IMR-90 (cell line): ENCODE measurements at regions not wholly inside any gene's neighbourhood (a gene's known extent, or its start where the extent isn't known, plus 50 kb on each side); places are given as distances from the start of the nearest gene placed in this dataset.

Experiments used
- ATAC-seq: fragments of 200-7000 bp; cut with Tn5 transposase; 2 replicates; pipeline ENCODE4 v1.9.1; 2020; ENCODE audit warnings: low read depth, mild to moderate bottlenecking, moderate library complexity
- BruUV-seq: library from RNA; stranded (reverse); fragments of 400-500 nt; replicated peaks from 2 replicates; lab custom pipeline; 2021; lab: Mats Ljungman, UMichigan
- CTCF ChIA-PET: fragments of 300-600 bp; formaldehyde crosslinking; extraction: SDS; loops from one replicate; lab custom pipeline; 2021; ENCODE audit warnings: antibody characterized with exemption; lab: Yijun Ruan, JAX
- POLR2A ChIA-PET: fragments of 300-600 bp; sonication (Branson Sonifier 250); formaldehyde crosslinking; loops from one replicate; lab custom pipeline; 2022; ENCODE audit warnings: antibody characterized with exemption; ENCODE audit not compliant: unreplicated experiment; lab: Charles Lee
- DNase-seq: peaks from one replicate; pipeline ENCODE4 v3.0.0; 2013
- H2AFZ ChIP-seq: replicated peaks from 2 replicates; pipeline ENCODE3; 2013; ENCODE audit warnings: low read length, mild to moderate bottlenecking; ENCODE audit not compliant: poor library complexity
- H2AK5ac ChIP-seq: 2 replicates; pipeline ENCODE4 v1.6.1; 2013; ENCODE audit warnings: low read depth, low read length, inconsistent platforms
- H2AK9ac ChIP-seq: replicated peaks from 2 replicates; pipeline ENCODE3; 2013; ENCODE audit warnings: mild to moderate bottlenecking, low read depth, low read length, moderate library complexity; ENCODE audit not compliant: poor library complexity
- H2BK120ac ChIP-seq: 2 replicates; pipeline ENCODE4 v1.6.1; 2013; ENCODE audit warnings: low read depth, low read length, inconsistent platforms
- H2BK15ac ChIP-seq: 3 replicates; pipeline ENCODE4 v1.6.1; 2013; ENCODE audit warnings: low read depth, low read length, inconsistent platforms
- H2BK20ac ChIP-seq: 2 replicates; pipeline ENCODE4 v1.6.1; 2013; ENCODE audit warnings: low read depth, mild to moderate bottlenecking, inconsistent platforms, low read length, moderate library complexity
- H2BK5ac ChIP-seq: 2 replicates; pipeline ENCODE4 v1.6.1; 2013; ENCODE audit warnings: mild to moderate bottlenecking, low read depth, low read length, inconsistent platforms; ENCODE audit not compliant: poor library complexity, severe bottlenecking
- H3K14ac ChIP-seq: replicated peaks from 2 replicates; pipeline ENCODE4 v1.6.1; 2013; ENCODE audit warnings: low read depth, low read length, inconsistent platforms
- H3K18ac ChIP-seq: 2 replicates; pipeline ENCODE4 v1.6.1; 2013; ENCODE audit warnings: low read depth, low read length, control low read depth
- H3K23ac ChIP-seq: 2 replicates; pipeline ENCODE4 v1.6.1; 2013; ENCODE audit warnings: low read depth, low read length, inconsistent platforms
- H3K27ac ChIP-seq: 2 replicates; pipeline ENCODE4 v1.5.1; 2013; ENCODE audit warnings: mild to moderate bottlenecking, control low read depth, low read length; ENCODE audit not compliant: insufficient read depth
- H3K27me3 ChIP-seq: 2 replicates; pipeline ENCODE4 v1.6.1; 2013; ENCODE audit warnings: low read length; ENCODE audit not compliant: control insufficient read depth, insufficient read depth
- H3K36me3 ChIP-seq: 2 replicates; pipeline ENCODE4 v1.6.1; 2013; ENCODE audit warnings: low read length, mixed read lengths; ENCODE audit not compliant: control insufficient read depth, insufficient read depth
- H3K4ac ChIP-seq: 2 replicates; pipeline ENCODE4 v1.6.1; 2013; ENCODE audit warnings: low read depth, low read length, inconsistent platforms
- H3K4me1 ChIP-seq: 2 replicates; pipeline ENCODE4 v1.6.1; 2013; ENCODE audit warnings: low read length, mixed read lengths; ENCODE audit not compliant: control insufficient read depth, insufficient read depth
- H3K4me2 ChIP-seq: 2 replicates; pipeline ENCODE4 v1.6.1; 2013; ENCODE audit warnings: low read depth, mild to moderate bottlenecking, control low read depth, low read length, moderate library complexity
- H3K4me3 ChIP-seq: 2 replicates; pipeline ENCODE4 v1.5.1; 2013; ENCODE audit warnings: low read depth, mild to moderate bottlenecking, control low read depth, low read length, moderate library complexity; ENCODE audit not compliant: insufficient read depth
- H3K56ac ChIP-seq: 2 replicates; pipeline ENCODE4 v1.6.1; 2013; ENCODE audit warnings: low read length, inconsistent platforms; ENCODE audit not compliant: insufficient read depth; ENCODE audit errors: extremely low read depth
- H3K79me1 ChIP-seq, 2 experiments: 2 replicates each; pipeline ENCODE4 v1.6.1; 2013; ENCODE audit warnings: low read length in 2 of 2, inconsistent platforms in 1 of 2, low read depth in 1 of 2
- H3K9ac ChIP-seq: 2 replicates; pipeline ENCODE4 v1.6.1; 2013; ENCODE audit warnings: low read depth, low read length, control low read depth
- H3K9me1 ChIP-seq: 2 replicates; pipeline ENCODE4 v1.6.1; 2013; ENCODE audit warnings: low read length, inconsistent platforms; ENCODE audit not compliant: insufficient read depth
- H3K9me3 ChIP-seq: 2 replicates; pipeline ENCODE4 v1.6.1; 2013; ENCODE audit warnings: low read length; ENCODE audit not compliant: control insufficient read depth, insufficient read depth
- H4K20me1 ChIP-seq: 2 replicates; pipeline ENCODE4 v1.6.1; 2013; ENCODE audit warnings: low read length, inconsistent platforms; ENCODE audit not compliant: insufficient read depth
- H4K5ac ChIP-seq: 2 replicates; pipeline ENCODE4 v1.6.1; 2013; ENCODE audit warnings: mild to moderate bottlenecking, low read depth, low read length, control low read depth
- H4K8ac ChIP-seq, 2 experiments: 2 replicates each; pipeline ENCODE4 v1.6.1; 2013; ENCODE audit warnings: low read depth in 2 of 2, low read length in 2 of 2, control low read depth in 1 of 2, inconsistent platforms in 1 of 2
- H4K91ac ChIP-seq: 2 replicates; pipeline ENCODE4 v1.6.1; 2013; ENCODE audit warnings: low read depth, low read length, inconsistent platforms; ENCODE audit not compliant: insufficient read depth
- POLR2A ChIP-seq: IDR thresholded peaks from 2 replicates; pipeline ENCODE4 v1.6.1; 2012; ENCODE audit warnings: mild to moderate bottlenecking, low read depth, low read length
- RAD21 ChIP-seq: IDR thresholded peaks from 2 replicates; pipeline ENCODE4 v1.6.1; 2012; ENCODE audit warnings: low read length, improper control_type of control experiment
- WGBS, 2 experiments: methylation state at CpG; one replicate each; pipeline versions ENCODE4 v1.1.5 to v1.1.7; 2013; ENCODE audit warnings: missing lambda C conversion rate in 2 of 2; ENCODE audit not compliant: insufficient read length in 1 of 2; ENCODE audit errors: extremely low coverage in 2 of 2; 5-methylcytosine and 5-hydroxymethylcytosine counted together
- dilution Hi-C: fragments of 300-500 bp; cut with HindIII; formaldehyde crosslinking; loops from one replicate; pipeline ENCODE4 v1.14.3; 2018; ENCODE audit warnings: low sequenced_read_pairs; ENCODE audit not compliant: unreplicated experiment
- in situ Hi-C: fragments of 300-500 bp; cut with MboI; formaldehyde crosslinking; loops from 3 replicates; pipeline ENCODE4 v1.14.3; 2019; ENCODE audit warnings: low sequenced_read_pairs, inconsistent platforms, mixed read lengths
- intact Hi-C: fragments of 100-400 bp; cut with micrococcal nuclease; formaldehyde crosslinking; loops from 2 replicates; pipeline ENCODE4 v1.10.0; 2022

DNA sequence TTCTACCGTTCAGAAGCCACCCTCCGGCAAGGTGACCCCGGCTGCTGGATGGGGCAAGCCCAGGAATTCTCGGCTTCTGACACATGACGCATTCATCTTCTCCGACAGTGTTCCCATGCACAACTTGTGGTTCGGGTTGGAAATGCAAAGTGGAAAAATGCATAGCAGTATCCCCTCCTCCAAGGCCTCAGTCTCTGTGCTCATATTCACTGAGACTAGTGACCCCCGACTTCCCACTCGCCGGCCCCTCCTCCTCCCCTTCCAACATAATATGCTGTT is 70.0 kb upstream of the NTM start:
- Histone ChIP-seq H3K14ac (no peak overlapping the region), H3K79me1 (no peaks in the 10 kb centered on the region), H2AK9ac (no peak overlapping the region), H3K4me3 (no peak overlapping the region), H3K4ac (no peak overlapping the region), H4K20me1 (no peaks in the 10 kb centered on the region), H3K18ac (no peak overlapping the region), H2AK5ac (no peak overlapping the region), H3K23ac (no peak overlapping the region), H3K4me1 (no peaks in the 10 kb centered on the region), H4K8ac (no peak overlapping the region), H3K27me3 (peaks cover 5% of the 10 kb centered on the region), H3K4me2 (no peak overlapping the region), H3K9me3 (no peaks in the 10 kb centered on the region), H2BK20ac (no peak overlapping the region), H4K91ac (no peak overlapping the region), H3K9ac (no peak overlapping the region), H3K27ac (no peak overlapping the region), H3K9me1 (no peaks in the 10 kb centered on the region), H2AFZ (no peak overlapping the region), H3K56ac (no peak overlapping the region), H2BK120ac (no peak overlapping the region), H2BK15ac (no peak overlapping the region), H2BK5ac (no peak overlapping the region), H3K36me3 (no peaks in the 10 kb centered on the region), H4K5ac (no peak overlapping the region)
- CTCF ChIA-PET, result no interaction called here
- no peak for TF ChIP-seq RAD21
- no peak for TF ChIP-seq POLR2A
- ATAC-seq, result no peak
- POLR2A ChIA-PET, result no interaction called here
- in situ Hi-C loops, result no loop called here
- dilution Hi-C loops, result no loop called here
- no TSS peak for BruUV-seq
- intact Hi-C loops, result no loop called here
- no peak for DNase-seq
- no CpG with 5 or more reads among the region's 10 CpGs for WGBS, 2 experiments
